GM21447 (cell line): ENCODE measurements at regions not wholly inside any gene's neighbourhood (a gene's known extent, or its start where the extent isn't known, plus 50 kb on each side); places are given as distances from the start of the nearest gene placed in this dataset.
"Not testable (repeated sequence)": the region's sequence is repeated elsewhere in the genome, so short reads cannot be mapped to it uniquely, and the experiment has no call there.

Experiments
- ATAC-seq: cut with Tn5 transposase; IDR thresholded peaks from one replicate; pipeline ENCODE4 v1.9.1; 2021; ENCODE audit not compliant: unreplicated experiment

GRCh38 chrX:78822157-78822690 is 74.7 kb downstream of the LPAR4 start:
- no peak for ATAC-seq

- ATAC-seq: no peak
These were observed 84.0 kb downstream of the LPAR4 start for GRCh38 chrX:78831523-78831922.

GRCh38 chrX:78838709-78839108 is 91.2 kb downstream of the LPAR4 start:
- ATAC-seq: peak; percentile 61

- ATAC-seq: no peak
These were observed 92.2 kb downstream of the LPAR4 start for GRCh38 chrX:78839711-78840110.

- not testable (repeated sequence) for ATAC-seq
These were observed 96.7 kb downstream of the LPAR4 start for GRCh38 chrX:78844218-78844617.

- ATAC-seq: not testable (repeated sequence)
These were observed 63.9 kb upstream of the P2RY10 start for GRCh38 chrX:78881248-78881647.

- no peak for ATAC-seq
These were observed 58.6 kb upstream of the P2RY10 start for GRCh38 chrX:78886550-78886949.
